AG10803 (cell line): ENCODE measurements at regions not wholly inside any gene's neighbourhood (a gene's known extent, or its start where the extent isn't known, plus 50 kb on each side); places are given as distances from the start of the nearest gene placed in this dataset.

Source experiments
- DNase-seq: peaks from one replicate; pipeline ENCODE4 v3.0.0; 2010; ENCODE audit warnings: low read depth
- H3K4me3 ChIP-seq: 2 replicates; pipeline ENCODE4 v1.5.1; 2011; ENCODE audit warnings: mild to moderate bottlenecking, low read length, control low read depth
- CTCF ChIP-seq: conservative IDR thresholded peaks from 2 replicates; pipeline ENCODE4 v1.5.1; 2011; ENCODE audit warnings: mild to moderate bottlenecking, low read length, control low read depth, inconsistent platforms

DNA sequence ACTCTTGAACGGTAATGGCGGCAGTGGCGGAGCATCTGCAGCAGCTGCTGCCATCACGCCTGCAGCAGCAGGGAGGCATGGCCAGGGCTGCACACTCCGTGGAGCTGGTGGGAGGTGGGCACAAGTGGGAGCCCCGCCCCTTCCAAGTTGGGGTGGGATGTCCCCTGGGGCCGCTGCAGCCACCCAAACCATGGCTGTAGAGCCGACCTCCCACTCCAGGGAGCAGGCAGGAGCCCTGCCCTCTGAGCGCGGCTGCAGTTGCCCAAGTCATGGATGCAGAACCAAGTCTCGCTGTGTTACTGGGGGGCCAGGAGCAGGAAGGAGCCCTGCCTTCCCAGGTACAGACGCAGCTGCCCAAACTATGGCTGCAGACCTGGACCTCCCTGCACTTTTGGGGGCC, 215.3 kb upstream of the VLDLR start:
- DNase-seq: no peak
- no peak for TF ChIP-seq CTCF
- no peak overlapping the region for H3K4me3 ChIP-seq

DNA sequence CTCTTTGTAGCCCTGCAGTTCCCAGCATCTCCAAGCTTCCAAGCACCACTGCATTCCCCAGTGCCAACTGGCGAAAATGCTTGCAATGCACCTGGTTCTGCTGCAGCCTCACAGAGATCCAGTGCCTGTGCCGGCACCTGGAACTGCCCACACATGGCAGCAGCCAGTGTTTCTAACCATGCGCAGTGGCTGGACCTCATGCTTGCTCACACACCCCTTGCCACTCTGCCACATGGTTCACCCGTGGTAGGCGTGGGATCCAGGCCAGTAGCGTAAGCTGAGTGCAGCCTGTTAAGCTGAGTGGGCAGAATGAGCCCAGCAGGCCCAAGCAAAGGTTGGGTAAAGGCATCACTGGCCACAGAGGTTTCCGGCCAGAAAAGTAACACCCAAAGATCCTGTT, 214.1 kb upstream of the VLDLR start:
- no peak for TF ChIP-seq CTCF

GRCh38 chr9:2411459-2412215, 209.9 kb upstream of the VLDLR start:
- DNase-seq: peak; percentile 66
- H3K4me3 ChIP-seq: no peak overlapping the region
- no peak for TF ChIP-seq CTCF

More for the DNA sequence above, 214.1 kb upstream of the VLDLR start:
- H3K4me3 ChIP-seq: no peak overlapping the region
- no peak for DNase-seq

DNA sequence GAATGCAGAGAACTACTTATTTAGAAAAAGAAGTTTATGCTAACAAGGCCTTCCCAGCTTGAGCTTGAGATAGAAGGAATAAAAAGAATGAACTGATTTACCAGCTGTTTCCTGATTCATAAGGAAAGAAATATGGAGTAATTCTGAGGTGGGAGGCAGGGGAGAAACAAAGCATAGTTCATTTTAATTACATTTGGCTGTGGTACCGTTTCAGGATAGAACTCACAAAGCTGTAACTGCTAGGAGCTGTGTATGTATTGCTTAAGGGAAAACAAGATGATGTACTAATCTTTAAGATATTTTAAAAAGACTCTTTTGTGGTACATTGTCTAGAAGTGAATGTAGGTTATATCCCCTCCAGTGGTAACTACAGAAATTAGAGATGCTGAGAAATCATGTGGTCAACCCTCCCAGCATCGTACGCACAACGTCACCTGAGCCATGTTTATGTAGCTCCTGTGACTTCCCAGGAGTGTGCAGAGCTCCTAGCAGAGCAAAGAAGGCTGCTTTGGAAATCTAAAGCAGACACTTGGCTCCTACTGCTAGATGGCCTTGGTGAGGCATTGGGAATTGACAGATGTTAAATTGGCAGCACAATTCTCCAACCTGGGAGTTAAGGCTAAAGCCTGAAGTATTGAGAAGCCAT, 208.3 kb upstream of the VLDLR start:
- no peak overlapping the region for H3K4me3 ChIP-seq
- no peak for DNase-seq
- TF ChIP-seq CTCF: no peak

- no peak for TF ChIP-seq CTCF
- DNase-seq: no peak
- H3K4me3 ChIP-seq: no peak overlapping the region
Observed at GRCh38 chr9:2414465-2414864, 207.1 kb upstream of the VLDLR start.

- DNase-seq: no peak
- H3K4me3 ChIP-seq: no peak overlapping the region
- TF ChIP-seq CTCF: no peak
Observed at GRCh38 chr9:2415326-2415725, 206.3 kb upstream of the VLDLR start.

DNA sequence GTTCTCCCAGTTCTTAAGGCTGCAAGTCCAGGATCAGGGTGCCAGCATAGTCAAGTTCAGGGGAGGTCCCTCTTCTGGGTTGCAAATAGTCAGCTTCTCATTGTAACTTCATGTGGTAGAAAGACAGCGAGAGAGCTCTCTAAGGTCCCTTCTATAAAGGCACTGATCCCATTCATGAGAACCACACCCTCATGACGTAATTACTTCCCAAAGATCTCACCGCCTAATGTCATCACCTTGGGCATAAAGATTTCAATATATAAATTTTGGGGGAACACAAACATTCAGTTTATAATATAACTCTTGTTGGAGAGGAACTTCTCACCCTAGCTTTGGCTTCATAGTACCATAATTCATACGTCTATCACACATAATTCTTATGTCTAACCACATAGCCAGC, 203.9 kb upstream of the VLDLR start:
- no peak for DNase-seq
- H3K4me3 ChIP-seq: no peak overlapping the region
- no peak for TF ChIP-seq CTCF
